GM12892 (cell line): ENCODE measurements at regions not wholly inside any gene's neighbourhood (a gene's known extent, or its start where the extent isn't known, plus 50 kb on each side); places are given as distances from the start of the nearest gene placed in this dataset.

Experiments used
- POLR2A ChIP-seq: IDR thresholded peaks from 2 replicates; pipeline ENCODE4 v1.6.1; 2011; ENCODE audit warnings: low read depth, low read length, control low read depth
- POLR2AphosphoS5 ChIP-seq: IDR thresholded peaks from 2 replicates; pipeline ENCODE4 v1.6.1; 2011; ENCODE audit warnings: low read depth, low read length, control low read depth
- TAF1 ChIP-seq: IDR thresholded peaks from 2 replicates; pipeline ENCODE4 v1.6.1; 2011; ENCODE audit warnings: low read depth, mild to moderate bottlenecking, control low read depth, low read length, borderline replicate concordance

GRCh38 chr1:78222960-78223358 lies 177.2 kb downstream of the GIPC2 start:
- no peak for TF ChIP-seq POLR2AphosphoS5
- no peak for TF ChIP-seq TAF1
- TF ChIP-seq POLR2A: no peak
